Testis (tissue), 2 donors: ENCODE measurements at regions not wholly inside any gene's neighbourhood (a gene's known extent, or its start where the extent isn't known, plus 50 kb on each side); places are given as distances from the start of the nearest gene placed in this dataset.

Source experiments
- DNase-seq: peaks from one replicate; pipeline ENCODE4 v3.0.0-alpha.2; 2019
- H3K27ac ChIP-seq, 2 donors: fragments of 200-600 bp; sonication (generic); one replicate each; pipeline ENCODE4 v1.5.1; 2019
- H3K27me3 ChIP-seq: fragments of 200-600 bp; sonication (generic); one replicate; pipeline ENCODE4 v1.5.1; 2019
- H3K36me3 ChIP-seq: fragments of 200-600 bp; sonication (generic); one replicate; pipeline ENCODE4 v1.5.1; 2017; ENCODE audit warnings: low read depth; ENCODE audit errors: missing control alignments
- H3K4me1 ChIP-seq: fragments of 200-600 bp; sonication (generic); one replicate; pipeline ENCODE4 v1.5.1; 2019
- H3K4me3 ChIP-seq, 2 donors: fragments of 200-600 bp; sonication (generic); one replicate each; pipeline ENCODE4 v1.5.1; 2017 to 2019
- H3K9me3 ChIP-seq: fragments of 200-600 bp; sonication (generic); one replicate; pipeline ENCODE4 v1.5.1; 2017
- CTCF ChIP-seq, 3 experiments: fragments of 450-650 bp in 2 of 3; fragments of 200-600 bp in 1 of 3; sonication (generic) in 1 of 3; IDR thresholded peaks; one replicate each; pipeline ENCODE4 v1.5.1; 2016 to 2019; ENCODE audit warnings: antibody characterized with exemption in 3 of 3, mild to moderate bottlenecking in 2 of 3, moderate library complexity in 1 of 3
- POLR2A ChIP-seq: fragments of 450-650 bp; IDR thresholded peaks from one replicate; pipeline ENCODE4 v1.6.1; 2017; ENCODE audit warnings: antibody characterized with exemption, mild to moderate bottlenecking, moderate library complexity
- WGBS, 2 donors: methylation state at CpG; one replicate each; pipeline ENCODE4 v1.1.5; 2018; 5-methylcytosine and 5-hydroxymethylcytosine counted together
- intact Hi-C: fragments of 100-400 bp; cut with DNase I; formaldehyde crosslinking; loops from one replicate; pipeline ENCODE4 v1.15.1; 2023; ENCODE audit warnings: low total_unique reads

GRCh38 chr5:92644266-92644886 is 936.6 kb downstream of the NR2F1-AS1 start:
- H3K36me3 ChIP-seq: no peaks in the 10 kb centered on the region
- no peak for TF ChIP-seq POLR2A
- peak in 1 of 3 experiments; percentile 2 for TF ChIP-seq CTCF (IDR thresholded peaks at IDR 0.05)
- intact Hi-C loops: no loop called here

DNA sequence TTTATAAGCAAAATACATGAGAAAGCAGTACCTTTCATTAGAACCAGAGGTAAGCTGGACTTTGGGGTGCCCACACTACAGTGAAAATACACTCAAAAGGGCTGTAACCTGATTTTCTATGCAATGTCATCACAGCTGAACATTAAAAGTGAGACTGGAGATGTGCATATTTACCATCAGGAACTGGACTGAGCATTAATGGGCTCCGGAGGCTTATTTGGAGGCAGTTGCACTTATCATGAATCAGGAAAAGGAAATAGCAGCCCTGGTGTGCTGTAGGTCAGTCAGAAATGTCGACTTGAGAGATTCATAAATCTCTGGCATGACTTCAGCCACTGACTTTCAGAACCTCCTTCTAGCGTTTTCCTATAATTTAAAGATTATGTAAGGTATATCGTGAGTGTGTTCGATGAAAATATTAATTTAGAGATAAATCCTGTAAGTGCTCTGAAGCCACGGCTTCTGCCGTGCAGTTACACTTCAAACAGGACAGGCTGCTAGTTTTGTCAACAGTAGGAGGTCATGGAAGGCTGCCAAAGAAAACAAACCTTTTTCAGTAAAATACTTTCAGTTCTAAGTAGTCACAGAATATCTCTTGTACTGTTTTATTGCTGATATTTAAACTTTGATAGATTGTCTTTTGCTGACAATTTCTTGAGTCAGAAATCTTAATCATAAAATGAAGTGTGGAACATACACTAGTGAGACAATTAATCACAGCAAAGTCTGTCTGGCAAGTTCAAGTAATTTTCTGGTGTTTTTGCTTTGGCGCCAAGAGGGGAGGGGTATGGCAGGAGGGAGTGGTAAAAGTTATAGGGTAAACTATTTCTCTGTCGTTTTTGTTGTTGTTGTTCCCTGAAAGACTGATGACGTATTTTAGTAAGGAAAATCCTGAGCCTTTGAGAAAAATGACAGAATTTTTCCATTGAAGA is 939.7 kb downstream of the NR2F1-AS1 start:
- intact Hi-C loops: no loop called here
- H3K36me3 ChIP-seq: no peaks in the 10 kb centered on the region
- no peaks in the 10 kb centered on the region for H3K9me3 ChIP-seq
- DNase-seq: no peak
- no peak for TF ChIP-seq POLR2A
- no peak overlapping the region for H3K4me3 ChIP-seq
- no peaks in the 10 kb centered on the region for H3K27me3 ChIP-seq
- 27 to 36% methylated on average over 10 of the region's 10 CpGs for WGBS, 2 donors
- no peaks in the 10 kb centered on the region for H3K4me1 ChIP-seq
- H3K27ac ChIP-seq: no peak overlapping the region

More at GRCh38 chr5:92644266-92644886, 936.6 kb downstream of the NR2F1-AS1 start:
- 72 to 79% methylated on average over 4 of the region's 4 CpGs for WGBS, 2 donors
- no peaks in the 10 kb centered on the region for H3K9me3 ChIP-seq
- no peaks in the 10 kb centered on the region for H3K27me3 ChIP-seq
- no peak for DNase-seq
- H3K4me1 ChIP-seq: no peaks in the 10 kb centered on the region
- no peak overlapping the region for H3K4me3 ChIP-seq
- no peak overlapping the region for H3K27ac ChIP-seq

DNA sequence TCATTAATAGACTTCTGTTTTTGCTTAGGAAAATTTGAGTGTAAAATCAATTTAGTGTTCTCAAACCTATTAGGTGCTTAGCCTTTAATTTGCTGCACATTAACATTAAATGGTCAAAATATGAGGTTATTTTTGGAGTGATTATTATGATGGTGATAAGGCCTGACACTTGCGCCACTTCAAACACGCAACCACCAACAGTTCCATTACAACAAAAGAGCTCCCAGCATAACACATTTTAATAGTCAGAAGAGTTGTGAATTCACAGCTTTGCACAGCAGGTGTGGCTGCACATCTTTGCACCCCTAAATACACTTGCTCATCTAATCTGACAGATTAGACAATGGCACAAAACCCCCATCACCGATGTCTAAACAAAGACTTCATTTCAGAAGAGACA is 940.7 kb downstream of the NR2F1-AS1 start:
- no peak for DNase-seq
- intact Hi-C loops: no loop called here
- H3K27ac ChIP-seq: no peak overlapping the region
- no peaks in the 10 kb centered on the region for H3K36me3 ChIP-seq
- 86 to 88% methylated on average over 3 of the region's 3 CpGs for WGBS, 2 donors
- no peaks in the 10 kb centered on the region for H3K4me1 ChIP-seq
- TF ChIP-seq POLR2A (no peak), CTCF (IDR thresholded peaks at IDR 0.05) (no peak)
- no peaks in the 10 kb centered on the region for H3K27me3 ChIP-seq
- no peak overlapping the region for H3K4me3 ChIP-seq
- no peaks in the 10 kb centered on the region for H3K9me3 ChIP-seq

- Histone ChIP-seq H3K9me3 (no peaks in the 10 kb centered on the region), H3K27me3 (no peaks in the 10 kb centered on the region), H3K4me1 (no peaks in the 10 kb centered on the region), H3K36me3 (no peaks in the 10 kb centered on the region), H3K4me3 (no peak overlapping the region), H3K27ac (no peak overlapping the region)
- intact Hi-C loops: no loop called here
- no peak for DNase-seq
- TF ChIP-seq POLR2A (no peak), CTCF (IDR thresholded peaks at IDR 0.05) (no peak)
- 73 to 80% methylated on average over 4 of the region's 4 CpGs for WGBS, 2 donors
Measured at GRCh38 chr5:92637960-92638359, 943.1 kb downstream of the NR2F1-AS1 start.

- DNase-seq: no peak
- H3K27me3 ChIP-seq: no peaks in the 10 kb centered on the region
- H3K4me1 ChIP-seq: no peaks in the 10 kb centered on the region
- no peak overlapping the region for H3K4me3 ChIP-seq
- intact Hi-C loops: no loop called here
- no peaks in the 10 kb centered on the region for H3K36me3 ChIP-seq
- no peaks in the 10 kb centered on the region for H3K9me3 ChIP-seq
- TF ChIP-seq POLR2A (no peak), CTCF (IDR thresholded peaks at IDR 0.05) (no peak)
- WGBS, 2 donors: 90 to 92% methylated on average over 2 of the region's 2 CpGs
- H3K27ac ChIP-seq: no peak overlapping the region
Measured at GRCh38 chr5:92637247-92637646, 943.8 kb downstream of the NR2F1-AS1 start.
